ENCODE measurements at regions not wholly inside any gene's neighbourhood (a gene's known extent, or its start where the extent isn't known, plus 50 kb on each side); places are given as distances from the start of the nearest gene placed in this dataset.

DNA sequence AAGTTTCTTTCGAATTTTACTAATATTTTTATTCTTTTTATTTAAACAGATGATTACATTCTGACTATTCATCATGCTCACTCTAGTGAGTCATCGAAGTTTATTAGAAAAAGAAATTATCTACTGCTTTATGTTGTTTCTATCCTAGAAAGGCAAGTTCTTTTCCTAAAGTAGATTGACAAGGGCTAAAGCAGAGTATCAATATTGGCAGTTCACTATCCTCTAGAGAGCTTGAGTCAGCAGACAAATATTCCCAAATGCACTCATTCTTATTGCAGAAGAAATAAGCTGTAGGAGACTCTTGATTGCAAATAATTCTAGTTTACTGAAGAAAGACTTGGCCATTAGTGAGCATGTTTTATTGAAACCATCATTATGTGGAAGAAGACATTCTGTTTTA, 911.8 kb downstream of the CENPC start:
- TF ChIP-seq POLR2AphosphoS5 (IDR thresholded peaks at IDR 0.05) (no peak), EP300 (IDR thresholded peaks at IDR 0.05) (no peak), POLR2A (IDR thresholded peaks at IDR 0.05; ENCODE audit: low read depth) (no peak)
- TF ChIP-seq, protein P1, sequence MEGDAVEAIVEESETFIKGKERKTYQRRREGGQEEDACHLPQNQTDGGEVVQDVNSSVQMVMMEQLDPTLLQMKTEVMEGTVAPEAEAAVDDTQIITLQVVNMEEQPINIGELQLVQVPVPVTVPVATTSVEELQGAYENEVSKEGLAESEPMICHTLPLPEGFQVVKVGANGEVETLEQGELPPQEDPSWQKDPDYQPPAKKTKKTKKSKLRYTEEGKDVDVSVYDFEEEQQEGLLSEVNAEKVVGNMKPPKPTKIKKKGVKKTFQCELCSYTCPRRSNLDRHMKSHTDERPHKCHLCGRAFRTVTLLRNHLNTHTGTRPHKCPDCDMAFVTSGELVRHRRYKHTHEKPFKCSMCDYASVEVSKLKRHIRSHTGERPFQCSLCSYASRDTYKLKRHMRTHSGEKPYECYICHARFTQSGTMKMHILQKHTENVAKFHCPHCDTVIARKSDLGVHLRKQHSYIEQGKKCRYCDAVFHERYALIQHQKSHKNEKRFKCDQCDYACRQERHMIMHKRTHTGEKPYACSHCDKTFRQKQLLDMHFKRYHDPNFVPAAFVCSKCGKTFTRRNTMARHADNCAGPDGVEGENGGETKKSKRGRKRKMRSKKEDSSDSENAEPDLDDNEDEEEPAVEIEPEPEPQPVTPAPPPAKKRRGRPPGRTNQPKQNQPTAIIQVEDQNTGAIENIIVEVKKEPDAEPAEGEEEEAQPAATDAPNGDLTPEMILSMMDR (IDR thresholded peaks at IDR 0.05), result no peak

Data from esophagus muscularis mucosa (tissue), 4 donors.